Nephron (organoid): ENCODE measurements at regions not wholly inside any gene's neighbourhood (a gene's known extent, or its start where the extent isn't known, plus 50 kb on each side); places are given as distances from the start of the nearest gene placed in this dataset.
"Not testable (repeated sequence)": the region's sequence is repeated elsewhere in the genome, so short reads cannot be mapped to it uniquely, and the experiment has no call there.

Experiments
- H3K27ac Mint-ChIP-seq, 3 experiments: 2 replicates each; pipeline ENCODE4 v1.8.0; 2020; ENCODE audit warnings: mixed read lengths in 3 of 3, mild to moderate bottlenecking in 2 of 3, moderate library complexity in 1 of 3
- H3K27me3 Mint-ChIP-seq: 2 replicates; pipeline ENCODE4 v1.8.0; 2021; ENCODE audit warnings: low read depth, mild to moderate bottlenecking, moderate library complexity, mixed read lengths
- H3K36me3 Mint-ChIP-seq: 2 replicates; pipeline ENCODE4 v1.8.0; 2020; ENCODE audit warnings: low read depth, mixed read lengths
- H3K4me1 Mint-ChIP-seq: 2 replicates; pipeline ENCODE4 v1.8.0; 2020; ENCODE audit warnings: mixed read lengths
- H3K4me3 Mint-ChIP-seq, 3 experiments: 2 replicates each; pipeline ENCODE4 v1.8.0; 2020; ENCODE audit warnings: mild to moderate bottlenecking in 3 of 3, mixed read lengths in 3 of 3, moderate library complexity in 2 of 3
- H3K9me3 Mint-ChIP-seq: 2 replicates; pipeline ENCODE4 v1.8.0; 2020; ENCODE audit warnings: mixed read lengths
- CTCF ChIP-seq, 3 experiments: fragments of 200-600 bp; sonication (generic); IDR thresholded peaks; one replicate each; pipeline ENCODE4 v1.5.0; 2021; ENCODE audit warnings: antibody characterized with exemption in 3 of 3; ENCODE audit not compliant: unreplicated experiment in 3 of 3

GRCh38 chrX:25897758-25898157 is 240.4 kb upstream of the MAGEB18 start:
- no peak for TF ChIP-seq CTCF (IDR thresholded peaks at IDR 0.05; ENCODE audit: unreplicated experiment in 3 of 3)
- Mint-ChIP-seq H3K4me1 (no peaks in the 10 kb centered on the region), H3K4me3 (no peak overlapping the region), H3K27me3 (no peaks in the 10 kb centered on the region), H3K36me3 (no peaks in the 10 kb centered on the region), H3K9me3 (peaks cover 4% of the 10 kb centered on the region), H3K27ac (no peak overlapping the region)

GRCh38 chrX:25905728-25906127 is 232.4 kb upstream of the MAGEB18 start:
- H3K36me3 Mint-ChIP-seq, H3K4me3 Mint-ChIP-seq, H3K27ac Mint-ChIP-seq, H3K27me3 Mint-ChIP-seq, H3K4me1 Mint-ChIP-seq: not testable (repeated sequence)
- peaks cover 15% of the 10 kb centered on the region for H3K9me3 Mint-ChIP-seq

- no peaks in the 10 kb centered on the region for H3K4me1 Mint-ChIP-seq
- no peaks in the 10 kb centered on the region for H3K9me3 Mint-ChIP-seq
- no peaks in the 10 kb centered on the region for H3K36me3 Mint-ChIP-seq
- no peaks in the 10 kb centered on the region for H3K27me3 Mint-ChIP-seq
- no peak overlapping the region for H3K4me3 Mint-ChIP-seq
- H3K27ac Mint-ChIP-seq, result no peak overlapping the region
- TF ChIP-seq CTCF (IDR thresholded peaks at IDR 0.05; ENCODE audit: unreplicated experiment in 3 of 3), result no peak
These were observed 212.2 kb upstream of the MAGEB18 start for GRCh38 chrX:25925946-25926345.

GRCh38 chrX:25928316-25928715 is 209.8 kb upstream of the MAGEB18 start:
- Mint-ChIP-seq H3K4me3 (no peak overlapping the region), H3K27ac (no peak overlapping the region), H3K27me3 (no peaks in the 10 kb centered on the region), H3K9me3 (no peaks in the 10 kb centered on the region), H3K36me3 (no peaks in the 10 kb centered on the region), H3K4me1 (no peaks in the 10 kb centered on the region)
- no peak for TF ChIP-seq CTCF (IDR thresholded peaks at IDR 0.05; ENCODE audit: unreplicated experiment in 3 of 3)

- TF ChIP-seq CTCF (IDR thresholded peaks at IDR 0.05; ENCODE audit: unreplicated experiment in 3 of 3), result no peak
These were observed 197.1 kb upstream of the MAGEB18 start for GRCh38 chrX:25941087-25941486.

GRCh38 chrX:25941559-25942250 is 196.4 kb upstream of the MAGEB18 start:
- TF ChIP-seq CTCF (IDR thresholded peaks at IDR 0.05; ENCODE audit: unreplicated experiment in 3 of 3), result no peak
- Mint-ChIP-seq H3K27me3 (no peaks in the 10 kb centered on the region), H3K36me3 (no peaks in the 10 kb centered on the region), H3K27ac (no peak overlapping the region), H3K4me3 (no peak overlapping the region), H3K9me3 (peaks cover 26% of the 10 kb centered on the region), H3K4me1 (no peaks in the 10 kb centered on the region)

More at GRCh38 chrX:25941087-25941486, 197.1 kb upstream of the MAGEB18 start:
- H3K9me3 Mint-ChIP-seq, result peaks cover 20% of the 10 kb centered on the region
- H3K36me3 Mint-ChIP-seq, result no peaks in the 10 kb centered on the region
- H3K4me1 Mint-ChIP-seq, result no peaks in the 10 kb centered on the region
- H3K27ac Mint-ChIP-seq, result no peak overlapping the region
- no peaks in the 10 kb centered on the region for H3K27me3 Mint-ChIP-seq
- H3K4me3 Mint-ChIP-seq, result no peak overlapping the region
